Glomerular endothelial cell (primary cell): ENCODE measurements at regions not wholly inside any gene's neighbourhood (a gene's known extent, or its start where the extent isn't known, plus 50 kb on each side); places are given as distances from the start of the nearest gene placed in this dataset.
"Not testable (repeated sequence)": the region's sequence is repeated elsewhere in the genome, so short reads cannot be mapped to it uniquely, and the experiment has no call there.

ENCODE experiments used
- DNase-seq: peaks from one replicate; pipeline ENCODE4 v3.0.0-alpha.2; 2011; ENCODE audit warnings: low read depth, low spot score; ENCODE audit errors: extremely low read depth

DNA sequence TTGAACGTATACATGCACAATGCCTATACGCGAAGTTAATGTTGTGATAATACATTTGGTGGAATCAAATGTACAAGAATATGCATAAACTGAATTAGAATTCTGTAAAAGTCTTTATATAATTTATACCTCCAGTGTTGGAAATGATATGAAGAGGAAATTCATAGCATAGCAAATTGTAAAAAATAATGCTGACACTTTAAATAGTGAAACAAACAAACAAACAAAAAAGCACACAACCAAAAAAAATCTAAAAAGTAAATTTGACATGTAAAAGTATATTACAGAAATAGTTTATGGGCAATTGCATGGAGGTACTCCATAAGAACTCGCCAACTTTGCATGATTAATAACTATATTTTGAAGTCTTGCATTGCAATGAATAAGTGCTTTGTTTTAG is 780.9 kb downstream of the TBC1D32 start:
- no peak for DNase-seq

- DNase-seq, result no peak
These were observed 788.9 kb downstream of the TBC1D32 start for GRCh38 chr6:120545353-120545752.

GRCh38 chr6:120534954-120535353 is 799.3 kb downstream of the TBC1D32 start:
- DNase-seq, result no peak

DNA sequence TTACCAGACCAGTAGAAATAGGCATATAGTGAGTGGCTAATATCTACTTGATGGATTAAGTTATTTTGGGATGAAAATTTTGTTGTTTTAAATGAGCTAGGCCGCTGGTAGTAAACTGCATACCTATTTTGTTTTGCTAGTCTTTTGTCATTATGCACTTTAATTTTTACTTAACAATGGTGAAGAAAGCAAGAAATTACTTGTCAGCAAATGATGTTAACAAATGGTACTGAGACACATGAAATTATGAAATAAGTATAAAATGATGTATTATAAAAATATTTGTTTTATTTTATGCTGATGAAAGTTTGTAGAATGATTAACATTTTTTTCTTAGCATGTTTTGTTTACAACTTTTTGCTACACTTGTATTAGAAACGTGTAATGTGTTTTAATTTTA is 807.7 kb downstream of the TBC1D32 start:
- DNase-seq, result no peak

DNA sequence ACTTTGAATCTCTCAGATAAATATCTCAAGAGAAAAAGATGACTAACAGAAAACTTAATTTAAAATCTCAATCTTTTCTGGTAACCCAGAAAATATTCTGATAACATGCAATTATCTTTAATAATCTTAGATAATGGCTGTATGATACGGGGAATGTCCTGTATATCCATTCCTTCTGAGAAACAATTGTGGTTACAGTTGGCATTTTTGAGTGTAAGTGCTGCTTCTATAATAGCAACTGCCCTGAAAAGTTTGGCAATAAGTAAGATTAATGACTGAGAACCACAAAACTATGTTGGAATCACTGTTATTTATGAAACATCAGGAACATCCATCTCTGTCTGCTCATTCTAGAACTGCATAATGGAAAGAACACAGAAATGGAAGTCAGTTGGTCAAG is 819.7 kb downstream of the TBC1D32 start:
- no peak for DNase-seq

- DNase-seq, result no peak
These were observed 822.6 kb downstream of the TBC1D32 start for GRCh38 chr6:120511712-120512111.

DNA sequence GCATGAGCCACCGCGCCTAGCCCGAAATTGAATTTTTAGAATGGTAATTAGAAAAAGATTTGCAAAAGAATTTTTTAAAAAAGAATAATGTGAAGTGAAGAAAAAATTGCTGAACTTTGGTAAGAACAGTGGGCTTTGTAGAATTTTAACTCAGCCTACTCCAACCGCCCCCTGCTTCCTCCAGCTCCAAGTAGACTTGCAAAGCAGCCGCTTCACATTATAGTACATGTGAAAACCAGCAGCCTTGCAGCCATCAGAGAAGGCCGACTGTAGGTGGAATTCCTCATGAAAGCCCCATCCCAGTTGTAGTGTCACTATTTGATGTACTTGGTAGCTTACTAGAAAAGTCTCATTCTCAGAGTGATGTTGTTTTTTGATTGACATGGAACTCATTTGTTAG is 835.6 kb downstream of the TBC1D32 start:
- no peak for DNase-seq

GRCh38 chr6:120496661-120497060 is 837.6 kb downstream of the TBC1D32 start:
- DNase-seq, result no peak

- DNase-seq, result no peak
These were observed 840.8 kb downstream of the TBC1D32 start for GRCh38 chr6:120493505-120493904.

GRCh38 chr6:120489941-120490340 is 844.3 kb downstream of the TBC1D32 start:
- no peak for DNase-seq

DNA sequence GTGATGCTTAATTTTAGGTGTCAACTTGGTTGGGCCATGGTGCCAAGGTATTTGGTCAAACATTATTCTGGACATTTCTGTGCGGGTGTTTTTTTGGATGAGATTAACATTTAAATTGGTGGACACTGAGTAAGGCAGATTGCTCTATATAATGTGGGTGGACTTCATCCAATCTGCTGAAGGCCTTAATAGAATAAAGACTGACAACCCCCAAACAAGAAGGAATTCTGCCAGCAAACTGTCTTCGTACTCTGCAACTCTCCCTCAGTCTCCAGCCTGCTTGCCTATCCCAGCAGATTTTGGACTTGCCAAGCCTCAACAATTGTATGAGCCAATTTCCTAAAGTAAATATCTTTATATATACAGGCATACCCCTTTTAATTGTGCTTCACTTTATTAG is 850.1 kb downstream of the TBC1D32 start:
- no peak for DNase-seq

DNA sequence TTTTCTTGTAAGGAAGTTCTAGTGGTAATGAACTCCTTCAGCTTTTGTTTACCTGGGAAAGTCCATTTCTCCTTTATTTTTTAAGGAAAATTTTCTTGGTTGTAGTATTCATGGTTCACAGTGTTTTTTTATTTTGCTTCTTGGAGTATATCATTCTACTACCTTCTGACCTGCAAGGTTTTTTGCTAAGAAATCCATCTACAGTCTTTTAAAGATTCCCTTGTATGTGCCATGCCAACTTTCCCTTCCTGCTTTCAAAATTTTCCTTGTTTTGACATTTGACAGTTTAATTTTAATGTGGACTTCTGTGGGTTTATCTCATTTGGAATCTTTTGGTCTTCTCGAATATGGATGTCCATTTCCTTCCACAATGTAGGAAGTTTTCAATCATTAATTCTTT is 855.6 kb downstream of the TBC1D32 start:
- DNase-seq, result no peak

DNA sequence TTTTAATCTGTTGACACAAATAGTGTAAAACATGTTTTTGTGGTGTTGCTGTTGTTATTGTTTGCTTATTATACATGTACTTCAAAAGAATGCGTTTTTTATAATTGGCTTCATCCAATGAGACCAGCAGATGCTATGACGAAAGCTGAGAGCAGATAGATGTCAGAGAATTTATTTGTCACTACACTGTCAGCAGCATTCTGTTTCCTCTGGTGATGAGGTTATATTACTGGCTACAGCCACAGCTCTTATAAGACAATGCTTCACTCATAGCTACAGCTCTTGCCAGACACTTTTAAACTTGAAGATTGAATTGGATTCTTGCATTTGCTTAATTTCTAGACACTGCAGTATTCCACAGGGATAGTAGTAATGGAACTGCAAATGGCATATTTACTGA is 860.5 kb downstream of the TBC1D32 start:
- no peak for DNase-seq

- no peak for DNase-seq
These were observed 865.8 kb downstream of the TBC1D32 start for GRCh38 chr6:120468486-120468885.

- DNase-seq, result no peak
These were observed 882.8 kb downstream of the TBC1D32 start for GRCh38 chr6:120451508-120451907.

- no peak for DNase-seq
These were observed 886.7 kb downstream of the TBC1D32 start for GRCh38 chr6:120447605-120448004.

DNA sequence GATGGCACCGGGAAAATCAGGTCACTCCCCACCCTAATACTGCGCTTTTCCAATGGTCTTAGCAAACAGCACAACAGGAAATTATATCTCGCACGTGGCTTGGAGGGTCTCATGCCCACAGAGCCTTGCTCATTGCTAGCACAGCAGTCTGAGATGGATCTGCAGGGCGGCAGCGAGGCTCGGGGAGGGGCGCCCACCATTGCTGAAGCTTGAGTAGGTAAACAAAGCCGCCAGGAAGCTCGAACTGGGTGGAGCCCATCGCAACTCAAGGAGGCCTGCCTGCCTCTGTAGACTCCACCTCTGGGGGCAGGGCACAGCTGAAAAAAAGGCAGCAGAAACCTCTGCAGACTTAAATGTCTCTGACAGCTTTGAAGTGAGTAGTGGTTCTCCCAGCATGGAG is 901.4 kb downstream of the TBC1D32 start:
- not testable (repeated sequence) for DNase-seq

DNA sequence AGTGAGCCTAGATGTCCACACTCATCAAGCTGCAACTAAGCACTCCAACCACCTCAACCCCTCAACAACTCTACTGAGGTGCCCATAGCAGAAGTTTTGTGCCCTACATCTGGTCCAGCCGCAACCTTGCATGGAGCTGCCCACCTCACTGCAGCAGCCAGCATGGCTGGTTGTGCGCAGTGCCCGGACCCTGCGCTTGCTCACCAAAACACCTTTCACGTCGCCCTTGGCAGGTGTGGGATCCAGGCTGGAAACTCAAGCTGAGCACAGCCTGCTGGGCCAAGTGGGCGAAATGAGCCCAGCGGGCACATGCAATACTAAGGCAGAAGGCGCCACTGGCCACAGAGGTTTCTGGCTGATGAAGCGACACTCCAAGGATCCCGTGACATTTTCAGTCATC is 902.4 kb downstream of the TBC1D32 start:
- DNase-seq, result no peak

DNA sequence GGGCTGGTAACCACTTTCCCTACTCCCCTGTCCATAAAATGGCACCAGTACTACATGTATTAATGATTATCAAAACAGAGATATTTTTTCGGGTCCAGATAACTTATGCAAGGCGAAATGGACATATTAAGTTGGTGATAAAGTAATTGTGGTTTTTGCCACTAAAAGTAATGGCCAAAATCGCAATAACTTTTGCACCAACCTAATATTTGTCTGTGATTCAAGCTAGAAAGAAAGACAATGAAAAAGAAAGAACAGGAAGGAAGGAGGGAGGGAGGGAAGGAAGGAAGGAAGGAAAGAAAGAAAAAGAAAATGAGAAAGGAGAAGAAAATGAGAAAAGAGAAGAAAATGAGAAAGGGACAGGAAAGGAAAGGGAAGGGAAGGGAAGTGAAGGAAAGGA is 922.9 kb downstream of the TBC1D32 start:
- no peak for DNase-seq

DNA sequence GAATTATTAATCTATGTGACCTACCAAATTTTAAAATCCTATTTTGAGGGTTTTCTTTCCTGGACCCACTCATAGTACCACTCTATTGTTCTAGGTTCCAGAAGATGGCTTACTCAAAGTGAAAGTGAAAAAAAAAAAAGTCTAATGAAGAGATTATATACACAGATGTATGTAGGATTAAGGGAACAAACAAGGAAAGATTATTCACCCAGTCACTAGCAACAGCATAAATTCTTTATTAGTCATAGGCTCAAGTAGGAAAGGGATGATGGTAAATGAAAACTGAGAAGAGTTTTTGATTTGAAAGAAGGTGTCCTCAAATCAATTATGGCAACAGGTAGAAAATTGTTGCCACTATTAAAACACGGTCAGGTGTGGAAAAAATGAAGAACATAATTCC is 923.7 kb downstream of the TBC1D32 start:
- no peak for DNase-seq

DNA sequence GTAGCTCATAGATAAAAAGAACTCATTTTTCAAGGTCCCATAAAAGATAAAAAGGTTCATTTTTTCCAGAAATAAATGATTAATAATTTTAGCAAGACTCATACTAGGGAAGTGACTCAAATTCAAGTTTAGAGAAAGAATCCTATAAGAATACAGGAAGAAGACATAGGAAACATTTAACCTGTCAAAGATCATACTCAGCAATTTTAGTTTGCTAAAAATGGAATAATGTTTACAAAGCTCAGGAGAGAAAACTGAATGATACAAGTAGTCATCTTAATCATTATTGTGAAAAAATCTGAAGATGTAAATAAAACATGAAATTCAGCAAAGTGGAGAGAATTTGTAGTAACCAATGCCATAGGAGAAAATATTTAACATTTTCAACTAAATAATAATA is 926.6 kb downstream of the TBC1D32 start:
- DNase-seq, result no peak

GRCh38 chr6:120405947-120406346 is 928.3 kb downstream of the TBC1D32 start:
- no peak for DNase-seq

- no peak for DNase-seq
These were observed 938.5 kb downstream of the TBC1D32 start for GRCh38 chr6:120395784-120396183.

GRCh38 chr6:120395330-120395729 is 939.0 kb downstream of the TBC1D32 start:
- DNase-seq, result no peak
